Liver (tissue), 8 donors: ENCODE measurements at regions not wholly inside any gene's neighbourhood (a gene's known extent, or its start where the extent isn't known, plus 50 kb on each side); places are given as distances from the start of the nearest gene placed in this dataset.

ENCODE experiments used
- DNase-seq: peaks from one replicate; pipeline ENCODE4 v3.0.0-alpha.2; 2017; ENCODE audit warnings: low spot score
- H3K27ac ChIP-seq, 2 donors: one replicate each; pipeline ENCODE4 v1.7.0; 2013; ENCODE audit warnings: inconsistent platforms in 2 of 2, low read length in 2 of 2, control low read depth in 1 of 2, low read depth in 1 of 2, mild to moderate bottlenecking in 1 of 2
- H3K27me3 ChIP-seq, 4 donors: one replicate each; pipeline versions ENCODE4 v1.6.1 to v1.7.0; 2013; ENCODE audit warnings: low read length in 3 of 4, inconsistent platforms in 1 of 4, mild to moderate bottlenecking in 1 of 4, moderate library complexity in 1 of 4; ENCODE audit not compliant: control insufficient read depth in 4 of 4, insufficient read depth in 4 of 4
- H3K36me3 ChIP-seq, 4 donors: one replicate each; pipeline versions ENCODE4 v1.6.1 to v1.7.0; 2013; ENCODE audit warnings: low read length in 3 of 4, mild to moderate bottlenecking in 3 of 4, low read depth in 1 of 4, moderate library complexity in 1 of 4; ENCODE audit not compliant: control insufficient read depth in 4 of 4, insufficient read depth in 3 of 4
- H3K4me1 ChIP-seq, 4 donors: one replicate each; pipeline versions ENCODE4 v1.6.1 to v1.7.0; 2013; ENCODE audit warnings: low read length in 3 of 4, mild to moderate bottlenecking in 3 of 4, moderate library complexity in 1 of 4; ENCODE audit not compliant: control insufficient read depth in 4 of 4, insufficient read depth in 4 of 4
- H3K4me3 ChIP-seq, 3 donors: one replicate each; pipeline versions ENCODE4 v1.6.1 to v1.7.0; 2013; ENCODE audit warnings: low read length in 3 of 3, control low read depth in 1 of 3, low read depth in 1 of 3, mild to moderate bottlenecking in 1 of 3
- H3K9ac ChIP-seq, 2 donors: one replicate each; pipeline ENCODE4 v1.7.0; 2013; ENCODE audit warnings: low read length in 2 of 2, mild to moderate bottlenecking in 2 of 2, moderate library complexity in 2 of 2, control low read depth in 1 of 2, low read depth in 1 of 2
- H3K9me3 ChIP-seq, 4 donors: one replicate each; pipeline versions ENCODE4 v1.6.1 to v1.7.0; 2013; ENCODE audit warnings: low read length in 3 of 4; ENCODE audit not compliant: control insufficient read depth in 4 of 4
- FOXA1 ChIP-seq: IDR thresholded peaks from 2 replicates; pipeline ENCODE4 v1.6.1; 2016; ENCODE audit warnings: antibody characterized with exemption
- GABPA ChIP-seq, 2 donors: IDR thresholded peaks in 1 of 2; conservative IDR thresholded peaks in 1 of 2; 2 replicates each; pipeline ENCODE4 v1.6.1; 2016; ENCODE audit warnings: antibody characterized with exemption in 2 of 2, mild to moderate bottlenecking in 1 of 2, moderate library complexity in 1 of 2
- HNF4A ChIP-seq, 2 donors: conservative IDR thresholded peaks; 2 replicates each; pipeline ENCODE4 v1.6.1; 2016; ENCODE audit warnings: antibody characterized with exemption in 2 of 2, mild to moderate bottlenecking in 2 of 2
- HNF4G ChIP-seq: IDR thresholded peaks from 2 replicates; pipeline ENCODE4 v1.6.1; 2016; ENCODE audit warnings: antibody characterized with exemption
- NR2F2 ChIP-seq: IDR thresholded peaks from 2 replicates; pipeline ENCODE4 v1.6.1; 2016; ENCODE audit warnings: antibody characterized with exemption
- RAD21 ChIP-seq, 2 donors: IDR thresholded peaks; 2 replicates each; pipeline ENCODE4 v1.6.1; 2016; ENCODE audit warnings: antibody characterized with exemption in 2 of 2, mild to moderate bottlenecking in 2 of 2
- TAF1 ChIP-seq: conservative IDR thresholded peaks from 2 replicates; pipeline ENCODE4 v1.6.1; 2016; ENCODE audit warnings: antibody characterized with exemption, mild to moderate bottlenecking
- YY1 ChIP-seq: IDR thresholded peaks from 2 replicates; pipeline ENCODE4 v1.6.1; 2016; ENCODE audit warnings: antibody characterized with exemption, mild to moderate bottlenecking
- WGBS: extraction: QIAGEN DNeasy Blood & Tissue Kit; methylation state at CpG from one replicate; pipeline ENCODE4 v1.1.7; 2013; 5-methylcytosine and 5-hydroxymethylcytosine counted together
- TF ChIP-seq, protein P1 (sequence below): fragments of 150-350 bp; IDR thresholded peaks from 2 replicates; pipeline ENCODE4 v1.5.1; 2017; ENCODE audit warnings: improper control_type of control experiment, low read depth, low read length; ENCODE audit not compliant: missing input control
- TF ChIP-seq, protein P2 (sequence below): IDR thresholded peaks from 2 replicates; pipeline ENCODE4 v1.6.1; 2016; ENCODE audit warnings: antibody characterized with exemption
- TF ChIP-seq, protein P3 (sequence below): IDR thresholded peaks from 2 replicates; pipeline ENCODE4 v1.6.1; 2016; ENCODE audit warnings: antibody characterized with exemption, mild to moderate bottlenecking
- TF ChIP-seq, protein P4 (sequence below): IDR thresholded peaks from 2 replicates; pipeline ENCODE4 v1.6.1; 2016; ENCODE audit warnings: antibody characterized with exemption
- TF ChIP-seq, protein P5 (sequence below): IDR thresholded peaks from 2 replicates; pipeline ENCODE4 v1.6.1; 2016; ENCODE audit warnings: antibody characterized with exemption
- donor health status: healthy.
- donor health status: healthy.
- donor health status: healthy.
- donor health status: healthy.
- donor health status: healthy.

DNA sequence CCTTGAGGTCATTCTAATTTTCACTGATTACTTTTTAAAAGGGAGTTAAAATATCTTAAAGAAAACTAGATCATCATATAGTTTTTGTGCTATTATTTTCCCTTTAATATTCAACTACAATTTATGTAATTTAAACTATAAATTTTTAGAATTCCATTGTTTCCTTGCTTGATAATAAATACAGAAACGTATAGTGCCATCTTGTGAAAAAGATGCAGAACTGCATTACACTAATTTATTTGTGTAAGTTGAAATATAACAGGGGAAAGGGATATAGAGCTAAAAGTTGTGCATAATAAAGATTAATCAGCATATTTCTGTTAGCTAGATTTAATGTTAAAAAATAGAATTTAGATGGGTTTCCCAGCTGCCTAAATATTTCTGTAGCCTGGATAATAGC lies 61.5 kb upstream of the TDRD3 start:
- DNase-seq: no peak
- Histone ChIP-seq H3K27ac (no peak overlapping the region), H3K36me3 (no peaks in the 10 kb centered on the region), H3K9me3 (no peaks in the 10 kb centered on the region), H3K4me1 (no peaks in the 10 kb centered on the region), H3K27me3 (no peaks in the 10 kb centered on the region), H3K9ac (no peak overlapping the region), H3K4me3 (no peak overlapping the region)
- 1% methylated on average over 1 of the region's 1 CpG for WGBS
- TF ChIP-seq HNF4A (conservative IDR thresholded peaks at IDR 0.05) (no peak), HNF4G (no peak), RAD21 (IDR thresholded peaks at IDR 0.05) (peak; percentile 72 to 78), TAF1 (no peak)
- TF ChIP-seq, protein P1, sequence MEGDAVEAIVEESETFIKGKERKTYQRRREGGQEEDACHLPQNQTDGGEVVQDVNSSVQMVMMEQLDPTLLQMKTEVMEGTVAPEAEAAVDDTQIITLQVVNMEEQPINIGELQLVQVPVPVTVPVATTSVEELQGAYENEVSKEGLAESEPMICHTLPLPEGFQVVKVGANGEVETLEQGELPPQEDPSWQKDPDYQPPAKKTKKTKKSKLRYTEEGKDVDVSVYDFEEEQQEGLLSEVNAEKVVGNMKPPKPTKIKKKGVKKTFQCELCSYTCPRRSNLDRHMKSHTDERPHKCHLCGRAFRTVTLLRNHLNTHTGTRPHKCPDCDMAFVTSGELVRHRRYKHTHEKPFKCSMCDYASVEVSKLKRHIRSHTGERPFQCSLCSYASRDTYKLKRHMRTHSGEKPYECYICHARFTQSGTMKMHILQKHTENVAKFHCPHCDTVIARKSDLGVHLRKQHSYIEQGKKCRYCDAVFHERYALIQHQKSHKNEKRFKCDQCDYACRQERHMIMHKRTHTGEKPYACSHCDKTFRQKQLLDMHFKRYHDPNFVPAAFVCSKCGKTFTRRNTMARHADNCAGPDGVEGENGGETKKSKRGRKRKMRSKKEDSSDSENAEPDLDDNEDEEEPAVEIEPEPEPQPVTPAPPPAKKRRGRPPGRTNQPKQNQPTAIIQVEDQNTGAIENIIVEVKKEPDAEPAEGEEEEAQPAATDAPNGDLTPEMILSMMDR: peak; percentile 58
- TF ChIP-seq, protein P2, sequence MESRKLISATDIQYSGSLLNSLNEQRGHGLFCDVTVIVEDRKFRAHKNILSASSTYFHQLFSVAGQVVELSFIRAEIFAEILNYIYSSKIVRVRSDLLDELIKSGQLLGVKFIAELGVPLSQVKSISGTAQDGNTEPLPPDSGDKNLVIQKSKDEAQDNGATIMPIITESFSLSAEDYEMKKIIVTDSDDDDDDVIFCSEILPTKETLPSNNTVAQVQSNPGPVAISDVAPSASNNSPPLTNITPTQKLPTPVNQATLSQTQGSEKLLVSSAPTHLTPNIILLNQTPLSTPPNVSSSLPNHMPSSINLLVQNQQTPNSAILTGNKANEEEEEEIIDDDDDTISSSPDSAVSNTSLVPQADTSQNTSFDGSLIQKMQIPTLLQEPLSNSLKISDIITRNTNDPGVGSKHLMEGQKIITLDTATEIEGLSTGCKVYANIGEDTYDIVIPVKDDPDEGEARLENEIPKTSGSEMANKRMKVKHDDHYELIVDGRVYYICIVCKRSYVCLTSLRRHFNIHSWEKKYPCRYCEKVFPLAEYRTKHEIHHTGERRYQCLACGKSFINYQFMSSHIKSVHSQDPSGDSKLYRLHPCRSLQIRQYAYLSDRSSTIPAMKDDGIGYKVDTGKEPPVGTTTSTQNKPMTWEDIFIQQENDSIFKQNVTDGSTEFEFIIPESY: no peak

DNA sequence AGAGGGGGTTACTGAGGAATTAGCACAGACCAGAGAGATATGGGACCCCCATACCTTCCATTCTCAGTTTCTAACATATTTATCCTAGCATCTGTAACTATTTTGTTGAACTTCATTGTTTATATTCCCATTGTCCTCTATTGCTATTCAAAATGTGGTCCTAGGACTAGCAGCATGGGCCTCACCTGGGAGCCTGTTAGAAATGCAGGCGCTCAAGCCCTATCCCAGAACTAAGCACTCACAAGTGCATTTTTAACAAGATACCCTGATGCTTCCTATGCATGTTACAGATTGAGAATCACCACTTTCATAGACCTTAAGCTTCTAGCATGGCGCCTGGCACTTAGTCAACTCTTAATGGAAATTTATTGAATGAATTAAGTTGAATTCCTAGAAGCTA lies 58.3 kb upstream of the TDRD3 start:
- no peak overlapping the region for H3K9ac ChIP-seq
- peaks cover 0 to 5% (median 0%) of the 10 kb centered on the region in 4 donors for H3K27me3 ChIP-seq
- TF ChIP-seq, protein P3, sequence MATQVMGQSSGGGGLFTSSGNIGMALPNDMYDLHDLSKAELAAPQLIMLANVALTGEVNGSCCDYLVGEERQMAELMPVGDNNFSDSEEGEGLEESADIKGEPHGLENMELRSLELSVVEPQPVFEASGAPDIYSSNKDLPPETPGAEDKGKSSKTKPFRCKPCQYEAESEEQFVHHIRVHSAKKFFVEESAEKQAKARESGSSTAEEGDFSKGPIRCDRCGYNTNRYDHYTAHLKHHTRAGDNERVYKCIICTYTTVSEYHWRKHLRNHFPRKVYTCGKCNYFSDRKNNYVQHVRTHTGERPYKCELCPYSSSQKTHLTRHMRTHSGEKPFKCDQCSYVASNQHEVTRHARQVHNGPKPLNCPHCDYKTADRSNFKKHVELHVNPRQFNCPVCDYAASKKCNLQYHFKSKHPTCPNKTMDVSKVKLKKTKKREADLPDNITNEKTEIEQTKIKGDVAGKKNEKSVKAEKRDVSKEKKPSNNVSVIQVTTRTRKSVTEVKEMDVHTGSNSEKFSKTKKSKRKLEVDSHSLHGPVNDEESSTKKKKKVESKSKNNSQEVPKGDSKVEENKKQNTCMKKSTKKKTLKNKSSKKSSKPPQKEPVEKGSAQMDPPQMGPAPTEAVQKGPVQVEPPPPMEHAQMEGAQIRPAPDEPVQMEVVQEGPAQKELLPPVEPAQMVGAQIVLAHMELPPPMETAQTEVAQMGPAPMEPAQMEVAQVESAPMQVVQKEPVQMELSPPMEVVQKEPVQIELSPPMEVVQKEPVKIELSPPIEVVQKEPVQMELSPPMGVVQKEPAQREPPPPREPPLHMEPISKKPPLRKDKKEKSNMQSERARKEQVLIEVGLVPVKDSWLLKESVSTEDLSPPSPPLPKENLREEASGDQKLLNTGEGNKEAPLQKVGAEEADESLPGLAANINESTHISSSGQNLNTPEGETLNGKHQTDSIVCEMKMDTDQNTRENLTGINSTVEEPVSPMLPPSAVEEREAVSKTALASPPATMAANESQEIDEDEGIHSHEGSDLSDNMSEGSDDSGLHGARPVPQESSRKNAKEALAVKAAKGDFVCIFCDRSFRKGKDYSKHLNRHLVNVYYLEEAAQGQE: no peak
- TF ChIP-seq FOXA1 (no peak), YY1 (no peak), RAD21 (IDR thresholded peaks at IDR 0.05) (no peak), NR2F2 (no peak), HNF4G (no peak), TAF1 (no peak), GABPA (IDR thresholded peaks at IDR 0.05 in 1 of 2, conservative IDR thresholded peaks at IDR 0.05 in 1 of 2) (no peak)
- TF ChIP-seq, protein P4, sequence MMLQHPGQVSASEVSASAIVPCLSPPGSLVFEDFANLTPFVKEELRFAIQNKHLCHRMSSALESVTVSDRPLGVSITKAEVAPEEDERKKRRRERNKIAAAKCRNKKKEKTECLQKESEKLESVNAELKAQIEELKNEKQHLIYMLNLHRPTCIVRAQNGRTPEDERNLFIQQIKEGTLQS: no peak
- TF ChIP-seq, protein P5, sequence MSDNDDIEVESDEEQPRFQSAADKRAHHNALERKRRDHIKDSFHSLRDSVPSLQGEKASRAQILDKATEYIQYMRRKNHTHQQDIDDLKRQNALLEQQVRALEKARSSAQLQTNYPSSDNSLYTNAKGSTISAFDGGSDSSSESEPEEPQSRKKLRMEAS: no peak
- no peak for DNase-seq
- H3K36me3 ChIP-seq: no peaks in the 10 kb centered on the region
- no peaks in the 10 kb centered on the region for H3K4me1 ChIP-seq
- WGBS: 91% methylated on average over 2 of the region's 2 CpGs
- H3K9me3 ChIP-seq: peaks cover 0 to 1% (median 0%) of the 10 kb centered on the region in 4 donors
- no peak overlapping the region for H3K27ac ChIP-seq
- no peak overlapping the region for H3K4me3 ChIP-seq
